HG03521 (cell line): ENCODE measurements at regions not wholly inside any gene's neighbourhood (a gene's known extent, or its start where the extent isn't known, plus 50 kb on each side); places are given as distances from the start of the nearest gene placed in this dataset.
"Not testable (repeated sequence)": the region's sequence is repeated elsewhere in the genome, so short reads cannot be mapped to it uniquely, and the experiment has no call there.

Experiments
- ATAC-seq: cut with Tn5 transposase; IDR thresholded peaks from one replicate; pipeline ENCODE4 v1.9.1; 2021; ENCODE audit warnings: mild to moderate bottlenecking, moderate library complexity; ENCODE audit not compliant: unreplicated experiment

DNA sequence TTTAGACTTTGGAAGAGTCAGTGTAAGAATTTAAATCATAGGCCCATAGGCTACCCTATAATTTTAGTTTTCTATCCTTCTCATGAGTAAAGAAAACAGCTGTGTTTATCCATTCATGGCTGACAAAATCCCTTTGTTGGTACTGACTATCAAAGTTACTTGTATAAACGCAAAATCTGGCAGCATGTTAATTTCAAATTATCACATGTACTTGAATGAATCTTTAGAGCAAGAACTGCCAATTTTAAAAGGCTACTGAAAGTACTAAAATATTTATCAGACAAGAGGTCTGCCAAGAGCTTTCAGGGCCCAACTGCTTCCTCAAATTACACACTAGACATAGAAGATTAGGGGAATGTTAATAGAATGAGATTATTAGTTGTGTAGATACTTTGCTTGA is 66.6 kb downstream of the MYL12B start:
- ATAC-seq, result no peak

- ATAC-seq, result no peak
These were observed 67.5 kb downstream of the MYL12B start for GRCh38 chr18:3329471-3329870.

DNA sequence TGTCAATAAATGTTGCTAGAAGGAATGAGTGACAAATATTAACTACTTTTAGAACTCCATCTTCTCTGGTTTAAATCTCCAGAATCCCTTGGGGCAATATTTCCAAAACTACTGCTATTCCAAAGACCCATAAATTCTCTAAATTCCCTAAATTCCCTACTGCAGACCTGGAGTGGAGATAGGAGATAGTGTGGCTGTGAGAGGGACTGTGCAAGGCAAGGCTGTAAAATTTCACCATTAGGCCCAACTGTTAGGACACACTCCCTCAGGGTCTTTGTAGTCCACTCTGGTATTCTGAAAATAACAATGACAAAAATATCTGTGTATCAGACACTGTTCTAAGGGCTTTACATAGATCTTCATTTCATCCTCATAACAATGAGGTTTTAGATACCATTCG is 67.9 kb downstream of the MYL12B start:
- ATAC-seq, result no peak

DNA sequence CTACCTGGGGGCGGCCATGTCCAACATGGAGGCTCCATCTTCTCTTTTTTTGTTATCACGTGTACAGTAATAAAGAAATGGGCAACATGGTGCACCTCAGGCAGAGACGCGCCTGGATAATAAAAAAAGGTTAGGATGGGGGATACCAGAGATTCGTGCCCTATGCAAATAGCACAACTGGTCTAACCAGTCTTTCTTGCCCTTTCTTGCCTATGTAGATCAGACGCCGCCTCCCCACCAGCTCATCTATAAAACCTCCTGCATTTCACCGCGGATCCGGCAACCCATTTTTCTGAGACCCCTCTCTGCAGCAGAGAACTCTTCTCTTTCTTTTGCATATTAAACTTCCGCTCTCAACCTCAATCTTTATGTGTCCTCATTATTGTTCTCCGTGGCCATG is 68.7 kb downstream of the MYL12B start:
- ATAC-seq, result no peak

GRCh38 chr18:3332376-3332775 is 70.4 kb downstream of the MYL12B start:
- ATAC-seq, result no peak

- ATAC-seq, result no peak
These were observed 71.3 kb downstream of the MYL12B start for GRCh38 chr18:3333056-3333720.

- no peak for ATAC-seq
These were observed 71.9 kb downstream of the MYL12B start for GRCh38 chr18:3333721-3334386.

GRCh38 chr18:3340015-3340681 is 78.2 kb downstream of the MYL12B start:
- no peak for ATAC-seq

DNA sequence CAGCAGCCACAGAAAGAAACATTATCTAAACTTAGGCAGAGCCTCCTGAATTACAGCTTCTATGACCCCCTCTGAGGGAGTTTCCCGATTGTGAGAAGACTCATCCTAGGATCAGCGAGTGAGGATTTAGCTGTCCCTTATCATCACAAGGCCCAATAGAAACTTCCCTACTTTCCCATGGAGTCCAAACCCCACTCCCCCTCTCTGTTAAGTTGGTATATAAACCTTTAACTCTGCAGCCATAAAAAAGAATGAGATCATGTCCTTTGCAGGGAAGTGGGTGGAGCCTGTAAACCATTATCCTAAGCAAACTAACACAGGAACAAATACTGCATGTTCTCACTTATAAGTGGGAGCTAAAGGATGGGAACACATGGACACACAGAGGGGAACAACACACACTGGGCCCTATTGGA is 78.8 kb downstream of the MYL12B start:
- ATAC-seq, result no peak

- ATAC-seq, result no peak
These were observed 80.7 kb downstream of the MYL12B start for GRCh38 chr18:3342628-3343027.

GRCh38 chr18:3345452-3345851 is 83.5 kb downstream of the MYL12B start:
- no peak for ATAC-seq

GRCh38 chr18:3345885-3346284 is 84.0 kb downstream of the MYL12B start:
- ATAC-seq, result no peak

- ATAC-seq, result no peak
These were observed 84.6 kb downstream of the MYL12B start for GRCh38 chr18:3346487-3346886.

DNA sequence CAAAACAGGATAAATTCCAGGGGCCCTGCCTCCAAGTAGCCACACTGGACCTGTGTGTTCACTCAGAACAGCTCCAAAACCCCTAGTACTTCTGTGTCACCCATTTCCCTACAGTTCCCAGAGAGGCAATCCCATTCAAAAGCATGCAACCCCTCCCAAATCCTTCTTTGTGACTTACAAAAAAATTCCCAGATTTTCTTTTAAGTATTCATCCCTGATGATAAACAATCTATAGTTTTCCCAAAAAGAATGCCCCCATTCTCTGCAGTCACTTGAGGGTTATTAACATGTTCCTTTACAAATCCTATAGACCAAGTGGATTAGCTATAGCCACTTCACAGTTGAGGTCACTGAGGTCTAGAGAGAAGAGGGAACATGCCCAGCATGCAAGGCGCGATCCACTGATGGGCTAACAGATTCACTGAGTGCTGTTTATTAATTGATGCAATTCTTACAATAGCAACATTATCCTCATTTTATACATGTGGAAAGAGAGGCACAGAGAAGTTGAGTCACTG is 85.4 kb downstream of the MYL12B start:
- no peak for ATAC-seq

DNA sequence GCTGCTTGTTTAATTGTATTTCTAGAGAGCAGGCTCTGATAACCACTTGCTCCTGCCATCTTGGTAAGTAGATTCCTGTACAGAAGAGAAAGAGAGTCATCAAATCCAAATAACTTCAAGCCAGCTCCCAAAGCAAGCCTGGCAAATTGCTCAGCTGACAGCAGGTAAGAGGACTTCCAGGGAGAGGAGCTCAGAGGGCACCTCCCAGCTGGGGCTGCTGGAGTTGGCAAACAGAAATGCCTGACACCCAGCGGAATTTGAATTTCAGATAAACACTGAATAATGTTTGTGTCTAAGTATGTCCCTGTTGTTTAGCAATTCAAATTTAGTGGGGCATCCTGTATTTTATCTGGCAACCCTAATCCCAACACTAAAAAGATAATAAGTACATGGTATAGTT is 86.2 kb downstream of the MYL12B start:
- no peak for ATAC-seq

DNA sequence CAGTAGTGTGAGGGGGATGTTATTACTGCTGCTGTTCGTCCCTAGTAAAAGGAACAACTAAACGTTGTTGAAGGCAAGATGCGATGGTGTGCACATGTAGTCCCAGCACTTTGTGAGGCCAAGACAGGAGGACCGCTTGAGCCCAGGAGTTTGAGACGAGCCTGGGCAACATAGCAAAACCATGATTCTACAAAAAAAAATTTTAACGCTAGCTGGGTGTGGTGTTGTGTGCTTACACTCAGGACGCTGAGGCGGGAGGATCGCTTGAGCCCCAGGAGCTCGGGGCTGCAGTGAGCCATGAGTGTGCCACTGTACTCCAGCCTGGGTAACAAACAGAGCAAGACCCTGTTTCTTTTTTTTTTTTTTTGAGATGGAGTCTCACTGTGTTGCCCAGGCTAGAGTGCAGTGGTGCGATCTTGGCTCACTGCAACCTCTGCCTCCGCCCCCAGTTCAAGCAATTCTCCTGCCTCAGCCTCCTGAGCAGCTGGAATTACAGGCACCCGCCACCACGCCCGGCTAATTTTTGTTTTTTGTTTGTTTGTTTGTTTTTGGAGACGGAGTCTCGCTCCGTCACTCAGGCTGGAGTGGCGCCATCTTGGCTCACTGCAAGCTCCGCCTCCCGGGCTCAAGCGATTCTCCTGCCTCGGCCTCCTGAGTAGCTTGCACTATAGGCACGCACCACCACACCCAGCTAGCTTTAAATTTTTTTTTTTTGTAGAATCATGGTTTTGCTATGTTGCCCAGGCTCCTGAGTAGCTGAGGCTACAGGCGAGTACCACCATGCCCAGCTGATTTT is 87.3 kb downstream of the MYL12B start:
- ATAC-seq, result not testable (repeated sequence)

GRCh38 chr18:3350021-3350420 is 88.1 kb downstream of the MYL12B start:
- no peak for ATAC-seq

DNA sequence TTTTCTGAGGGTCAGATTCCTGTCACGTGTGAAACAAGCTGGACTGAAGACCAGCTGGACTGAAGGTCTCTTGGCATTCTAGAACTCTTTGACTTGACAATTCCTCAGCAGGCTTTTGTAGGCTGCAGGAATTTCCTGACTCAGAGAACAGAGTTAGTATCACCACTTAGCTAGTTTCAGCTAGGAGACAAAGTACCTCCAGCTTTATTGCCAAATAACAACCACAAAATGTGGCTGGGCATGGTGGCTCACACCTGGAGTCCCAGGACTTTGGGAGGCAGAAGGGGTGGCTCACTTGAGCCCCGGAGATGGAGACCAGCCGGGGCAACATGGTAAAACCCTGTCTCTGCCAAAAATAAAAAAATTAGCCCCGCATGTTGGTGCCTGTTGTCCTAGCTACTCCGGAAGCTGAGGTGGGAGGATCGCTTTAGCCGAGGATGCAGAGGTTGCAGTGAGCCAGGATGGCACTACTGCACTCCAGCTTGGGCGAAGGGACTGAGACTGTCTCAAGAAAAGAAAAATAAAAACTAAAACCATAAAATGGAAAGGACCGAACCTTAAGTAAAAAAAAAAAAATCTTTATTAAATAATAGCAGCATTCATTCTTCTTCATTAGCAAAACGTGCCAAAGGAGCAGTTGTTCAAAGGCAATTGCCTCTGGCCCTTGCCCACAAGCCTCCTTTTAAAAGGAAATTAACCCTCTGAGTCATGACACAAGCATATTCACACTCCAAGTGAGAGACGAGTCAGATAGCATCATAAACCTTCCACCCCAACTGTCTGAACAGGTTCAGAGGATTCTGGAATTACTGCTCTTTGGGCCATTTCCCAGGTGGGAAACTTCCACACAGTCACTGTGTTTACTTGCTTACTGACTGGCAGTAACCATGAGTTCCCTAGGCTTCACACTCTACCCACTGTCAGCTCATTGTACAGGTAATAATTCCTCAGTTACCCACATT is 88.9 kb downstream of the MYL12B start:
- no peak for ATAC-seq

GRCh38 chr18:3354506-3354905 is 92.6 kb downstream of the MYL12B start:
- no peak for ATAC-seq

- no peak for ATAC-seq
These were observed 93.4 kb upstream of the TGIF1 start for GRCh38 chr18:3356614-3357013.
